GM19468 (cell line): ENCODE measurements at regions not wholly inside any gene's neighbourhood (a gene's known extent, or its start where the extent isn't known, plus 50 kb on each side); places are given as distances from the start of the nearest gene placed in this dataset.

Experiments
- ATAC-seq: cut with Tn5 transposase; IDR thresholded peaks from one replicate; pipeline ENCODE4 v1.9.1; 2021; ENCODE audit warnings: mild to moderate bottlenecking, moderate library complexity, moderate number of reproducible peaks; ENCODE audit not compliant: unreplicated experiment; ENCODE audit errors: extremely low read depth

- no peak for ATAC-seq
Observed at GRCh38 chr15:94177112-94177511, 54.2 kb upstream of the MCTP2 start.

- no peak for ATAC-seq
Observed at GRCh38 chr15:94175420-94175819, 55.9 kb upstream of the MCTP2 start.

- peak; percentile 81 for ATAC-seq
Observed at GRCh38 chr15:94174399-94174802, 57.0 kb upstream of the MCTP2 start.

GRCh38 chr15:94168250-94168649 lies 63.1 kb upstream of the MCTP2 start:
- ATAC-seq: no peak

GRCh38 chr15:94164971-94165370 lies 66.4 kb upstream of the MCTP2 start:
- no peak for ATAC-seq

GRCh38 chr15:94164202-94164807 lies 67.1 kb upstream of the MCTP2 start:
- ATAC-seq: no peak

GRCh38 chr15:94162939-94163338 lies 68.4 kb upstream of the MCTP2 start:
- no peak for ATAC-seq

- no peak for ATAC-seq
Observed at GRCh38 chr15:94154255-94154654, 77.1 kb upstream of the MCTP2 start.

GRCh38 chr15:94145046-94145445 lies 86.3 kb upstream of the MCTP2 start:
- ATAC-seq: no peak

GRCh38 chr15:94141802-94142201 lies 89.6 kb upstream of the MCTP2 start:
- no peak for ATAC-seq

GRCh38 chr15:94135486-94136147 lies 95.7 kb upstream of the MCTP2 start:
- no peak for ATAC-seq

- ATAC-seq: no peak
Observed at GRCh38 chr15:94131875-94132274, 99.5 kb upstream of the MCTP2 start.

GRCh38 chr15:94130504-94130903 lies 100.9 kb upstream of the MCTP2 start:
- ATAC-seq: no peak

GRCh38 chr15:94127006-94127405 lies 104.4 kb upstream of the MCTP2 start:
- no peak for ATAC-seq

- ATAC-seq: no peak
Observed at GRCh38 chr15:94125698-94126097, 105.7 kb upstream of the MCTP2 start.

- no peak for ATAC-seq
Observed at GRCh38 chr15:94125156-94125555, 106.2 kb upstream of the MCTP2 start.

GRCh38 chr15:94122516-94122915 lies 108.8 kb upstream of the MCTP2 start:
- ATAC-seq: no peak

- ATAC-seq: peak; percentile 95
Observed at GRCh38 chr15:94119923-94120775, 111.2 kb upstream of the MCTP2 start.

GRCh38 chr15:94119298-94119811 lies 112.0 kb upstream of the MCTP2 start:
- no peak for ATAC-seq

- no peak for ATAC-seq
Observed at GRCh38 chr15:94110476-94111130, 120.8 kb upstream of the MCTP2 start.

- ATAC-seq: no peak
Observed at GRCh38 chr15:94107652-94108051, 123.7 kb upstream of the MCTP2 start.
